ENCODE measurements at regions not wholly inside any gene's neighbourhood (a gene's known extent, or its start where the extent isn't known, plus 50 kb on each side); places are given as distances from the start of the nearest gene placed in this dataset.

DNA sequence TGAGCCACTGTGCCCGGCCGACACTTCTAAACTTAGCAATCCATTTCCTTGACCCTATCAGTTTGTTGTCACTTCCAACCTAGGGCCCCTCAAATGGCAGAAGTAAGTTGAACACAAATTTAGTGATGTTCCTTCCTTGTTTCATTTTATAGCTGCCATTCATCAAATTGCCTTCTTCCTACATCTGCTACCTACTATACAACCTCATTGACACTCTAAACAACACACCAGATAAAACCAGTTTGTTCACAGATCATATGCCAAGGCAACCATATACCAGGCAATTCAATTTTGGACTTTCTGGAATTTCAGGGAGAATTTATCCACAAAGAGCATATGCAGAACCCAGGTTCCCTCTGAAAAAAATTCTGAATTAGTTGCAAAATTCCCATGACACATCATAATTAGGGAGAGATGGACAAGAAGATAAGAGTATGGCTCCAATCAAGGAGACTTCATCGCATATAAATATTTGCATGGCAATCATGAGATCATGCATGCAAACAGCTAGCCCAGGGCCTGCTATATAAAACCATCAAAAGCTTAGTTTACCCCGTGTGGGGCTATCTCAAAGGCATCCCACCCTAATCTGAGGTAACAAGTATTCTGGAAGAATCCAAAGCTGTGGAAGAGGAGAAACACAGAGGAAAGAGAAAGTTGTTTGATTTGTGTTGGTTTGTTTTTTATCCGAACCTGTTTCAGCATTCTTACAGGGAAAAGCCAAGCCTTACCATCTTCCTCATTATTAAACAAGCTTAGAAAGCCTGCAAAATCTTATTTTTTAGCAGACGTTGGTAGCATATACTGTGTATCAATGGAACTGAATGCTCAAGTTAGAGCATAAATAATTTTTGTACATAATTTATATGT, 132.8 kb upstream of the TNFAIP3 start:
- no peak for DNase-seq (ENCODE audit: low read depth, low spot score)

DNA sequence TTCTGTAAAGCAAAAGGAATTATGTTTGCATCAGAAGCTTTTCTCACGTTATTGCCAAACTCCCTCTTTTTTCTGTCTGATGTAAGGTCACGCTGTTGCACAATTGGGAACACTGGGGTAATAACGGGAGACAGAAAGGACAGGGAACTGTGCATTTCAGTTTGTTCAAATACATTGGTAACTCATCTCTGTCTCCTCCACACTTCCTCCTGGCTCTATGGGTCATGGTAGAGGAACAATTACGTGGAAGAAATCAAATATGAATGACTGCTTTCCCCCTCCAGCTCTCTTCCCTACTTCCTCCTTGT, 132.2 kb upstream of the TNFAIP3 start:
- DNase-seq (ENCODE audit: low read depth, low spot score), result no peak

DNA sequence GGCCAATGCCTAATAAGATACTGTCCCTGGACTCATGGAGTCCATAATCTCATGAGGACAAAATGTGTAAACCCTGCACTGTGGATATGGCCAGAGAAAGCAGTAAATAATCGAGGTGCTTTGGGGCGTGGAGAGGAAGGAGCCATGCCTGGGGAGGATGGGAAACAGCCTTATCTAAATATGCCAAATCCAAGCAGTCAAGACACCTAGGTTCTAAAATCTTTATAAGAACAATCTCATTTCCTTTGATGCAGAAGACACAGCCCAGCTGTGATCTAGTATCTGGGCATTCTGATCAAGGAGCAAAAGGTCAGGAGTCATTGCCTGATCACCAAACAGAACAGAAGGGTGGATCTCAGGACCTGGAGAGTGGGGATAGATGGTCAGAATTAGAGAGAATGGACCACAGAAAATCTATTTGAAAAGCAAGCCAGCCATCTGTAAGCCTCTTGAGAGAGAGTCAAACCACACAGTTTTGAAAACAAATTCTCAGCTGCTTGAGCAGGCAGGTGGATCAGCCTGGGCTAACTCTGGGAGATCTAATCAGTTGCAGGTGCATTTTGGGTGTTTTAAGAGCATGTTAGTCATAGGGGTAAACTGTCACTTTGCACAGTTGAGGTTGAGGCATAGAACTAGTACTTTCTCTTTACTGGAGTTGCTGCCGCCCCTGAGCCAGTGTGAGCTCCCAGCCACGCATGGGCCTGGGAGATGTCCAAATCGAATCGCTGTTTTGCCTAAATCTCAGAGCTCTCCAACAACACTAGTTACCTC, 130.8 kb upstream of the TNFAIP3 start:
- DNase-seq (ENCODE audit: low read depth, low spot score), result no peak

DNA sequence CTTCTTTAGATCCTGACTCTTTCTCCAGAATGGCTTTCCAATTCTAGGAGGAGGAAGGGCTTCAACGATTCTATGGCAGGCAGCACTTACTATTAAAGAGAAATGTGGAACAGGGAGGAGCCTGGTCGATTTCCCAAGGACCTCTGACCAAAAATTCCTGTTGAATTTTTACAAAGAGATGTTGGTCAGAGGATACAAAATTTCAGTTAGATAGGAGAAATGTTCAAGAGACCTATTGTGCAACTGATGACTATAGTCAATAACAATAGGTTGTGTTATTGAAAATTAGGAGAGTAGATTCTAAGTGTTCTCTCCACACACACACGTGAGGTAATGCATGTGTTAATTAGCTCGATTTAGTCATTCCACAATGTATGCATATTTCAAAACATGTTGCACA, 130.1 kb upstream of the TNFAIP3 start:
- DNase-seq (ENCODE audit: low read depth, low spot score), result no peak

DNA sequence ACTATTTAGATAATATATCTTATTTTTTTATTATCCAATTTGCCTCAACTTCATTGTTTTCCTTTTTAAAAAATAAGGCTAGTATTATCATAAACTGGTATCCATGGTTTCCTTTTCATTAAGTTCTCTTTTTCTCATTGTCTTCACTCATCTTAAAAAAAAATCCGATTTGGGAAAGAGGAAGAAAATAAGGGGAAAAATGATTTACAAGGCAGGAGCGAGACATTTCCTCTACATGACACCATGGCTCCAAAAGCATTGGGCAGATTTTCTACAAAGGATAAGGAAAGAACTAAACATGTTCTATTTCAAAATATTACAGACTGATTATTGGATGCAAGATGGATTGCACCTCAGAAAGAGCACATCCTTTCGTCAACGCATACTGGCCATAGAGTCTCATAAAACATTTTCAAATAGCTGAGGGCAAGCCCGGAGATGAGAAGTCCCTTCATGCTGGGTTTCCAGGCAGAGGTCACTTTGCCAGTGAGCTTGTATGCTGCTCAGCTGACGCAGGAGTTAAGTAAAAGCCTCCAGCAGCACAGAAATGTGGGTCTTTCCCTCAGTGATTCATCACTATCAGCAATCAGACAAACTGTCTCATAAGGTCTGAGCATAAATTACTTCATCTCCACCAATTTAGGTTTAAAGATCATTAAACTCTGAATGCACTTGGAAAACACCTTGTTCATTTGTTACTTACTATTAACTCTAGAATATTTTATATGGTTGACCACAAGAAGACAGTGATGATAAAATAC, 129.0 kb upstream of the TNFAIP3 start:
- peak; percentile 89 for DNase-seq (ENCODE audit: low read depth, low spot score)

DNA sequence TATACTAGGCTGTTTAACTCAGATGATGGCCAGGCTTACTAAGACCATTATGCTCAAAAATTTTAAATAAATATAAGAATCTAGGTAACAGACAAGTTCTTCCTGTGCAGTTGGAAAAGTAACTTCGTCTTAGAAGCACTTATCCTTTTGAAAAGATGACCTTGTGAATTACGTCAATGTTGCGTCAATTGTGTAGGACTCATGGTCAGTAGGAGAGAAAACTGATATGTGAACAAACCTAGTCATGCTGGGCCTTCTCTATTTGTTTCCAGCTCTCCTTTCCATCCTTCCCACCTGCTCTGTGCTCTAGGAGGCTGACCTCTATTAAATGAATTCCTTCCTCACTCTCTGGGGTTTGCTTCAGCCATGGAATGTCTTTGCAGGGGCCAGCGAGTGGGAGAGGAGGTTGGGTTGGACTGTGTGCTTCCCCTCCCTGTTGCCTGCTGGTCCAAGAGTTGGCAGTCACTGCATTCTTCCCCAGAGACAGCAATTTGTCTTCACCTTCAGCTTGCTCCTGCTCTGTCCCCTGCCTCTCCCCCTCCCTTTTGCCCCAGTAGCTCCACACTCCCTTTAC, 128.0 kb upstream of the TNFAIP3 start:
- no peak for DNase-seq (ENCODE audit: low read depth, low spot score)

DNA sequence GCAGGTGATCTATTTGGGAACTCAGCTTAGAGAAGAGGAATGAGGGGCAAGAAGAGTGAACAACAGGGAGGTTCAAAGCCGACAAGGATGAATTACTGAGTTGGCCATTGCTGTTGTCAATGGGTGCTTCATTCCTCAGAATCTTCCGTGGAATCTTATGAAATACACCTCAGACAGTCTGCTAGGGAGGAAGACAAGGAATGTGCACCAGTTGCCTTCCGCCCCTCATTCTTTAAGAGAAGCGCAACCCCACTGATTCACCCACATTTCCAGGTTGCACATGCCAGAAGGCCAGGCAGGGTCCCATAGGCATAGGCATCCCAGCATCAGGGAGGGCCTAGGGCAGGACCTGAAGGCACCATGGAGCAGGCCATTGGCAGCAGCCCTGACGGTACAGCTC, 127.5 kb upstream of the TNFAIP3 start:
- DNase-seq (ENCODE audit: low read depth, low spot score), result no peak

DNA sequence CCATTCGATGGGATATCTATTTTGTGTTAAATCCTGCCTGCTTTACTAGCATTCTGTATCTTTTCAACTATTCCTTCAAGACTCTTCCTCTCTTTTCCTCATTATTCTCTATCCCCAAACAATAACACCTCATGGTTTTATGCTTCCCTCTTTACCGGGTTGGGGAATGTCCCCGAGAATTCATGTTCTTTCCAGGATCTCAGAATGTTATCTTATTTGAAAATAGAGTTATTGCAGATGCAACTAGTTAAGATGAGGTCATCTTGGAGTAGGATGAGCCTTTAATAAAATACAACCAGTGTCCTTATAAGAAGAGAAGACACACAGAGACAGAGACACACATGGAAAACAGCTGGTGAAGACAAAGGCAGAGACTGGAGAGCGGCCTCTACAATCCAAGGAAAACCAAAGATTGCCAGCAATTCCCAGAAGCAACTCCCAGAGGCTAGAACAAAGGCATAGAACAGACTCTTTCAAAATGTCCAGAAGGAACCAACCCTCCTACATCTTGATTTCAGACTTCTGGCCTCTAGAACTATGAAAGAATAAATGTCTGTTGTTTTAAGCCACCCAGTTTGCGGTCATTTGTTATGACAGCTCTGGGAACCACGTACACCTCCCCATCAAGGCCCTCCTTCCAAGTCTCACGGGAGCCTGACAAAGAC, 126.8 kb upstream of the TNFAIP3 start:
- DNase-seq (ENCODE audit: low read depth, low spot score), result no peak

DNA sequence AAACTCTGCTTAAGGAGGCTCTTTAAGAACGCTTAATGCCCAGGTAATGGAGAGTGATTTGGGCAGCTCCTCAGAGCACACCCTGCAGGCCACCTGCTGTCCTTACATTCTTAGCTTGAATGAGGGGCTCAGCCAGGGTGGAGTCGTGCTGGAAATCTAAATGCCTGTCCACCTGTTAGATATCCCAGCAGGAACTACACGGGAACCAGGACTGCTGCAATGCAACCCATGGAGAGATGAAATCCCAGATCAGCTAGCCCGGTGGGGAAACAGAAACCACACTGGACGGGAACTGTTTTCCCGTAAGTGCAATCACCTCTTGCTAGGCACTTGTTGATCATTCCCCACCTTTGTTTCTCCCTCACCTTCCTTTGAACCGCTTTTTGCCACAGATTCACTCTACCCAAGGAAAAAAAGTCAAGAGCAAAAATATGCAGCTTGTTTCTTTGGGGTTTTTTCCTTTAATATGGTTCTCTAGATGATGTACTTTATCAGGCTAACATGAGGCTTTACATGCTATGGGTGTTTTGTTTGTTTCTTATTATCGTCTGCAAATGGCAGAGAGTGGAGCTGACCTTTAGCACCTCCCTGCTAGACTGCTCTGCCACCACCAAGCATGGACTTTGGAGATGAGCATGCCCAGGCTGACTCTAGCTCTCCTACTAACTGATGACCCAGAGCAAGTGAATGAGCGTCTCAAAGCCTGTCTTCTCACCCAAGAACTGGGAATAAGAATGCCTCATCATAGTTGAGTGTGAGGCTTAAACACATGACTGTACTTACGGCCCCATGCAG, 125.9 kb upstream of the TNFAIP3 start:
- DNase-seq (ENCODE audit: low read depth, low spot score), result no peak

DNA sequence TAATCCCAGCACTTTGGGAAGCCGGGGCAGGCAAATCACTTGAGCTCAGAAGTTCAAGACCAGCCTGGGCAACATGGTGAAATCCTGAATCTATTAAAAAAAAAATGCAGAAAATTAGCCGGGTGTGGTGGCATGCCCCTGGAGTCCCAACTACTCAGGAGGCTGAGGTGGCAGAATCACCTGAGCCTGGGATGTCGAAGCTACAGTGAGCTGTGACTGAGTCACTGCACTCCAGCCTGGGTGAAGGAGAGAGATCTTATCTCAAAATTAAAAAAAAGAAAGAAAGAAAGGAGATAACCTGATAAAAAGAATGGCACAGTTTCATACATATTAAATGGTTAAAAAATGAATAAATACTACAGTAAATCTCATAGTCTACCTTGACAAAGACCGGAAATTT, 123.6 kb upstream of the TNFAIP3 start:
- DNase-seq (ENCODE audit: low read depth, low spot score), result no peak

DNA sequence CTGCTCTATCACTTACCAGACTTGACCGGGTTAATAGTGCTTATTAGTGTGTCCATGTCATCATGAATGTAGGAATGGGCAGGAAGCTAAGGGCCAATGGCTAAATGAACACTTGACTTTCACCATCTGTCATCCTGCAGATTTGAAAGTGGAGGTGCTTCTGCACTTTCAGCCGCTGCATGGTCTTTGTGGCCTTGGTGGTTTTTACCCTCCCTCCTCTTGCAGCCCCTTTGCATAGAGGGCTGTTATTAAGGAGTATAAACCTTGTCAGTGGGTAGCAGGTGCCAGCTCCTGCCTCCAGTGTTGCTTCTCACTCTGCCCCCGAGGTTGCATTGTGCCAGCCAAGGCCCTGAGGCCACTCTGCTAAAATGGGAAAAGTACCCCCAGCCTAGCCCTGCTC, 122.2 kb upstream of the TNFAIP3 start:
- no peak for DNase-seq (ENCODE audit: low read depth, low spot score)

DNA sequence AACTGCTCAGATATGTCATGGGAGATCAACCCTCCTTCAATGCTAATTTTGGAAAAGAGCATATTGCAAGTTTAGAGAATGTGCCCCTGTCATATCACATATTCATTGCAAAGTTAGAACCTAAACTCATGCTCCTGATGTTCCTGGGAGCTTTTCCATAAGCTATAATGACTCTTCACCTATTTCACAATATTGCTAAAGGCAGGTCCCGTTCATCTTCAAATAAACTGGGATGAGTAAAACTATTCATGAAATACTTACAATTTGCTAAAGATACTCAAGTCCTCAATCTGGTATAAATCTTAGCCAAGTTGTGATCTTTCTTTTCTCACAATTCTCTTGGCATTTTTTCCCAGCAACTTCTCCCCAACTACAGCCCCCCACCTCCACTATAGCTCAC, 121.7 kb upstream of the TNFAIP3 start:
- no peak for DNase-seq (ENCODE audit: low read depth, low spot score)

DNA sequence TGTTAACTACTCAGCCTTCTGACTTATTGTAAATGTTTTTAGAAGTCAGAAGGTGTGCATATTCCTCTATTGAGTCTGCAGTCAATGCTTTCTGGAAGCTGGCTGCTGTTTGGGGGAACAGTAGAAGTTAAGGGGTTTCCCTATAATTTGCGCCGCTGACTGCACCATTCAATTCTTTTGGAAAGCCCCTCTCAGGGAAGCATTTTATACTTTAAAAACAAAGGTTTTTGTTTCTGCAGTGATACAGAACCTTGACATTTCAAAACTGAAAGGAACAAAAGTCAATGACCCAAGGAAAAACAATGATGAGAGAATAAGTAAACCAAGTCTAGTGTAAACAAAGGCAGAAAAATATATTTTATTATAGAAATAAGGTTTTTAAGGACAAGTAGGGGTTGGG, 120.8 kb upstream of the TNFAIP3 start:
- no peak for DNase-seq (ENCODE audit: low read depth, low spot score)

DNA sequence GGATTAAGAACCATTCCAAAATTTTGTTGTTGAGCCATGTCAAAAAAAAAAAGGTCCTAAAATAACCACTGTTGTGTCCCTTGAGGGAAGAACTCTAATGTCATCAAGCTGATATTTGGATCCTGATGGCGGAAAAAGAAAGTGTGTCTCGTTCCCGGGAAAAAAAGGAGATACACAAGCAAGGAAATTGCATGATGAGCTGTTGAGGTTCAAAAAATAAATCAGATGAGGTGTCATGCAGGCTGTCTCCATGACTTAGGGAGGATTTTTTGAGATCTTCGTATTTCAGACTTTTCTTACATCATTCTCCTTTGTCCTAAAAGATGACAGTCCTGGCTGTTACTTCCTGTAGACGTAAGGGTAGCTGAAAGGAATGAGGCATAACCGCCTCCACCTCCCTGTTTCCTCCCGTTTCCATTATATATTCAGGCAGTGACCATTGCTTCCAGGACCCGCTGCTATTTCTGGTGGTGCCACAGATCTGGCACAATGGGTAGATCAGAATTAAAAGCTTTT, 117.3 kb upstream of the TNFAIP3 start:
- no peak for DNase-seq (ENCODE audit: low read depth, low spot score)

DNA sequence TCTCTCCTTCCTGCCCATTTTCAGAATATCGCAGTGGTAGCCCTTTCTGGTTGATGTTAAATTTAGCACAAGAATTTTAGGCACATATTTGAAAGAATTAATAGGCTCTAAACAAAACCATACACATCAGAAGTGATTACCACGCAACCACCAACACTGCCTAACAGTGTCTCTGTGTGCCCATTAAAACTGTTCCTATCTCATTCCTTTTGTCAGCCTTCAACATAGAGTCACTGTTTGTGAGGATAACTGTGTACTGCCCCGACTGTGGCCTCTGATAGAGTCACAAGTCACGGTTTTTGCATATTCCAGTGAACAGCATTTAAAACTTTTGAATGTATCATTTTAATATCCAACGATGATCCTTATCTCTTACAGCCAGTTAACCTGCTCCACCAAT, 116.8 kb upstream of the TNFAIP3 start:
- no peak for DNase-seq (ENCODE audit: low read depth, low spot score)

DNA sequence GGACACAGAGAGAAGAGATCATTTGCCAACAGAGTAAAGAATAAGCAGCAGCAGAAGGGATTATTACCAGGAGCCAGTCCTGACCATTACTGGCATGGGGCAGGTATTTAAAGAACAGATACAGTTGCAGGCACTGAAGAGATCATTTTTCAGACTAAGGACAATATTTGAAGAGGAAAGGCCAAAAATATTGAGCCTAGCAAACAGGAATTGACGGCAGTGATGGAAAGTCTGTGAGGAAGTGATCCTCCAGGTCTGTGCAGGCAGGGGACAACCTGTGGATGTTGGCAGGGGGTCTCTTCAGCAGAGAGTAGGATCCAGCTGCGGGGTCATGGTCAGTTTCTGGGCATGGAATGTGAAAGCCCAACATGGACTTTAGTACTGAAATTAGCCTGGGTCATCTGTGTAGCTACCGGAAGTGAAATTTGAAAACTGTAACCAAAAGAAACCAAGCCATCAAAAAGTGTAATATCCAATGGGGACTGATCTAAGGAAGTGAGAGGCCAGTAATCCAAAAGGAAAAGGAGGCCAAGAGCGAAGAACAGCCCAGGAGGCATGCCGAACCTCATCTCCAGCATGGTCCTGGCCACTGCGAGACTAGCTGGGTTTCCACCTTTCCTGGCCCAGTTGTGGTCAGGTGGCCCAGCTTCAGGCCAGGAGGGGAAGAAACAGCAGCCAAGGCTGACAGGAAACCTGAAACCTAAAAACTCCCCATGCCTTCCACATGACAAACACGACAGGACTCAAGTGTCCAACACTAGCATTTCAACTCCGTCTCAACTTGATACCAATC, 115.1 kb upstream of the TNFAIP3 start:
- no peak for DNase-seq (ENCODE audit: low read depth, low spot score)

DNA sequence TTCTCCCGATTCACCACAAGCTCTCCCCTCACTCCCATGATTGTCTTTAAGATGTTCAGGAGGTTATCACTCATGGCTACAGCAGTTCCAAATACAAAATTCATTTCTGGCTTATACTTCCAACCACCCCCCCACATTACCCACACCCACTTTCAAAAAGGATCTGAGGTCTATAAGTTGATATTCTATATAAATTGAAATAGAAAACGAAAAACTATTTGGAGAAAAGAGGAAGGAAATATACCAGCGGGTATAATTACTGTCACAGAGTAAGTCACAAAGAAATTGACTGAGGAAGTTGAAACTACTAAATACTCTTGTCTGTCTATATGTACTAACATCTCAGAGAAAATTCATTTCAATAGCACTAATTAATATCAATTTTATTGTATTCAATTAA, 112.7 kb upstream of the TNFAIP3 start:
- no peak for DNase-seq (ENCODE audit: low read depth, low spot score)

DNA sequence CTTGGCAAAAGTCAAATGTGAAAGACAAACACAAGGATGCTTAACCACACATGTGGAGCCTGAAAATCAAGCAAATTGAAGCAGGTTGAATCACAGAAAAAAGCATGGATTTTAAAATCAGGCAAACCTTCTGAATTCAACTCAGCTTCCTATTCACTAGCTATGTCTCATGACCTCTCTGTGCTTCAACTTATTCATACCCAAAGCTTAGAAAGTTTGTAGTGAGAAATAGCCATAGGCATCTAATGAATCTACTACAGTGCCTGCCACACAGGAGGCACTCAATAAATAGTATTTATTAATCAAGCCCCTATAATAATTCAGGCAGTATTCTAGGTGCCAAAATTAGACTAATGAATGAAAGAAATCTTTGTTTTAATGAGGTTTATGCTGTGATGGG, 112.2 kb upstream of the TNFAIP3 start:
- no peak for DNase-seq (ENCODE audit: low read depth, low spot score)

DNA sequence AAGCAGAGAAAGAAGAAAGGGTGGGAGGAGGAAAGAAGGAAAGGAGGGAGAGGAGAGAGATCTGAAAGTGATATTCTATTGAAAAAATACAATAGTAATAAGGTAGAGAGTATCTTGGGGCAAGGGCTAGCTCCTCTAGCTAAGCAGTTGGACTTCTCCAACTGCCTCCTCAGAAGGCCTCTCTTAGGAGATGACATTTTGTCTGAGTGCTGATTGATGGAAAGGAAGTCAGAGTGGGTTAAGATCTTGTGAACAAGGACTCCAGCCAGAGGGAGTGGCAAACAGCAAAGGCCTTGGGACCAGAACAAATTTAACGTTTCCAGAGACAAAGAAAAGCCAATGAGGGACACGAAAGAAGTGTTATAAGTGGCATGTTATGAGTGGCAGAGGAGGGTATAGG, 111.8 kb upstream of the TNFAIP3 start:
- no peak for DNase-seq (ENCODE audit: low read depth, low spot score)

DNA sequence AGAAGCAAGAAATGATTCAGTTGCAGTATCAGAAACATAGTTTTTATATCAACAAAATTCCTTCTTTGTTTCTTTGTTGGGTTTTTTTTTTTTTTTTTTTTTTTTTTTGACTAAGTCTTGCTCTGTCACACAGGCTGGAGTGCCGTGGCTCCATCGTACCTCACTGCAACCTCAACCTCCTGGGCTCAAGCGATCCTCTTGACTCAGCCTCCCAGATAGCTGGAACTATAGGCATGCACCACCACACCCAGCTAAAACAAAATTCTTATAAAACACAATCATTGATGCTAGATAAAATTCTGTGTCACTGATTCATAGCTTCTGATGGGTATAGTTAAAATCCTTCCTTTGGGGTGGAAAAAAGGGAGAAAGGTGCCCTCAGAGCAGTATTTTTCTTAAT, 110.3 kb upstream of the TNFAIP3 start:
- DNase-seq (ENCODE audit: low read depth, low spot score), result no peak

All from smooth muscle cell of the brain vasculature (primary cell).